ENCODE measurements at regions not wholly inside any gene's neighbourhood (a gene's known extent, or its start where the extent isn't known, plus 50 kb on each side); places are given as distances from the start of the nearest gene placed in this dataset.

GRCh38 chr1:81128079-81128478 lies 672.7 kb upstream of the ADGRL2 start:
- no peak for TF ChIP-seq JUN (IDR thresholded peaks at IDR 0.05; ENCODE audit: low read depth, low read length)
- TF ChIP-seq CHD1 (IDR thresholded peaks at IDR 0.05; ENCODE audit: low read depth, low read length) = no peak
- TF ChIP-seq EP300 (IDR thresholded peaks at IDR 0.05; ENCODE audit: borderline replicate concordance in 1 of 2, low read depth in 2 of 2, low read length in 2 of 2) = no peak
- no peak for TF ChIP-seq CTCF (IDR thresholded peaks at IDR 0.05; ENCODE audit: control extremely low read depth in 1 of 3, insufficient read depth in 1 of 3, low read depth in 1 of 3, low read length in 3 of 3)

All from H1 (cell line).